ENCODE measurements at regions not wholly inside any gene's neighbourhood (a gene's known extent, or its start where the extent isn't known, plus 50 kb on each side); places are given as distances from the start of the nearest gene placed in this dataset.

- TF ChIP-seq POLR2A (IDR thresholded peaks at IDR 0.05; ENCODE audit: low read length) = no peak
- TF ChIP-seq GATA1 (IDR thresholded peaks at IDR 0.05; ENCODE audit: low read depth, low read length) = no peak
These were observed 157.0 kb upstream of the VLDLR start for GRCh38 chr9:2464624-2465023.
